CD14-positive monocyte (primary cell): ENCODE measurements at regions not wholly inside any gene's neighbourhood (a gene's known extent, or its start where the extent isn't known, plus 50 kb on each side); places are given as distances from the start of the nearest gene placed in this dataset.

Source experiments
- DNase-seq, 3 donors: peaks; one replicate each; pipeline ENCODE4 v3.0.0-alpha.2; 2011 to 2022
- H2AFZ ChIP-seq: 2 replicates; pipeline ENCODE4 v1.6.0; 2012; ENCODE audit warnings: mild to moderate bottlenecking, low read depth, low read length, inconsistent platforms; ENCODE audit not compliant: insufficient read depth, poor library complexity, severe bottlenecking
- H3K27ac ChIP-seq, 2 donors: 1 replicate in 1 of 2; 2 replicates in 1 of 2; pipeline ENCODE4 v1.5.1; 2012 to 2013; ENCODE audit warnings: low read length in 2 of 2, control low read depth in 1 of 2, inconsistent platforms in 1 of 2, low read depth in 1 of 2, mild to moderate bottlenecking in 1 of 2
- H3K27me3 ChIP-seq, 2 donors: one replicate each; pipeline versions ENCODE4 v1.6.0 to v1.6.1; 2011 to 2013; ENCODE audit warnings: low read length in 2 of 2; ENCODE audit not compliant: control insufficient read depth in 2 of 2, insufficient read depth in 2 of 2
- H3K36me3 ChIP-seq, 2 donors: replicated peaks in 1 of 2; 1 replicate in 1 of 2; 2 replicates in 1 of 2; pipeline versions ENCODE4 v1.5.1 to v1.6.1; 2012 to 2013; ENCODE audit warnings: low read length in 2 of 2, control low read depth in 1 of 2, inconsistent platforms in 1 of 2, mild to moderate bottlenecking in 1 of 2; ENCODE audit not compliant: insufficient read depth in 2 of 2, control insufficient read depth in 1 of 2
- H3K4me1 ChIP-seq, 2 donors: 1 replicate in 1 of 2; 2 replicates in 1 of 2; pipeline versions ENCODE4 v1.5.1 to v1.6.1; 2012 to 2013; ENCODE audit warnings: low read length in 2 of 2, control low read depth in 1 of 2, inconsistent platforms in 1 of 2, mild to moderate bottlenecking in 1 of 2, moderate library complexity in 1 of 2; ENCODE audit not compliant: insufficient read depth in 2 of 2, control insufficient read depth in 1 of 2
- H3K4me2 ChIP-seq: replicated peaks from 2 replicates; pipeline ENCODE3; 2012; ENCODE audit warnings: low read length, moderate library complexity, mild to moderate bottlenecking; ENCODE audit not compliant: poor library complexity, severe bottlenecking; ENCODE audit errors: extremely low read depth
- H3K4me3 ChIP-seq, 3 experiments: fragments of 200-600 bp in 1 of 3; sonication (generic) in 1 of 3; replicated peaks in 1 of 3; 1 replicate in 2 of 3; 2 replicates in 1 of 3; pipeline ENCODE4 v1.5.1; 2011 to 2013; ENCODE audit warnings: low read length in 3 of 3, mild to moderate bottlenecking in 3 of 3, control low read depth in 2 of 3, low read depth in 2 of 3, inconsistent platforms in 1 of 3, moderate library complexity in 1 of 3
- H3K79me2 ChIP-seq: 2 replicates; pipeline ENCODE4 v1.6.0; 2012; ENCODE audit warnings: mild to moderate bottlenecking, control low read depth, inconsistent platforms, low read length, moderate library complexity; ENCODE audit not compliant: insufficient read depth
- H3K9ac ChIP-seq: 2 replicates; pipeline ENCODE4 v1.6.0; 2017; ENCODE audit warnings: low read length, mild to moderate bottlenecking; ENCODE audit not compliant: insufficient read depth, poor library complexity, severe bottlenecking
- H3K9me3 ChIP-seq, 2 donors: replicated peaks in 1 of 2; 1 replicate in 1 of 2; 2 replicates in 1 of 2; pipeline versions ENCODE4 v1.5.1 to v1.6.1; 2012 to 2013; ENCODE audit warnings: low read length in 2 of 2, control low read depth in 1 of 2; ENCODE audit not compliant: control insufficient read depth in 1 of 2, insufficient read depth in 1 of 2
- H4K20me1 ChIP-seq: 2 replicates; pipeline ENCODE4 v1.6.0; 2012; ENCODE audit warnings: mild to moderate bottlenecking, low read length, control low read depth, moderate library complexity; ENCODE audit not compliant: insufficient read depth
- H3K27ac Mint-ChIP-seq, 7 donors: one replicate each; pipeline ENCODE4 v1.8.0; 2020; ENCODE audit warnings: mild to moderate bottlenecking in 7 of 7, mixed read lengths in 7 of 7, moderate library complexity in 6 of 7, inconsistent platforms in 2 of 7
- H3K27me3 Mint-ChIP-seq, 3 donors: one replicate each; pipeline ENCODE4 v1.8.0; 2021 to 2022; ENCODE audit warnings: low read depth in 3 of 3, mild to moderate bottlenecking in 3 of 3, mixed read lengths in 3 of 3, moderate library complexity in 3 of 3, inconsistent platforms in 1 of 3
- H3K36me3 Mint-ChIP-seq, 2 donors: one replicate each; pipeline ENCODE4 v1.8.0; 2020; ENCODE audit warnings: mixed read lengths in 2 of 2, inconsistent platforms in 1 of 2, mild to moderate bottlenecking in 1 of 2
- H3K4me1 Mint-ChIP-seq: one replicate; pipeline ENCODE4 v1.8.0; 2020; ENCODE audit warnings: mild to moderate bottlenecking, mixed read lengths
- H3K4me3 Mint-ChIP-seq, 2 donors: one replicate each; pipeline ENCODE4 v1.8.0; 2020; ENCODE audit warnings: mild to moderate bottlenecking in 2 of 2, mixed read lengths in 2 of 2, moderate library complexity in 1 of 2
- H3K9me3 Mint-ChIP-seq, 7 donors: one replicate each; pipeline ENCODE4 v1.8.0; 2020 to 2022; ENCODE audit warnings: mixed read lengths in 7 of 7, mild to moderate bottlenecking in 6 of 7, moderate library complexity in 6 of 7, inconsistent platforms in 2 of 7
- WGBS: methylation state at CpG from one replicate; pipeline ENCODE4 v1.1.5; 2013; ENCODE audit warnings: missing lambda C conversion rate; ENCODE audit not compliant: insufficient coverage; 5-methylcytosine and 5-hydroxymethylcytosine counted together
- intact Hi-C, 2 donors: fragments of 100-400 bp; cut with micrococcal nuclease; formaldehyde crosslinking; loops; one replicate each; pipeline versions ENCODE4 v1.15.0 to v1.15.1; 2023
- TF ChIP-seq, protein P1 (sequence below): fragments of 200-600 bp; IDR thresholded peaks from one replicate; pipeline ENCODE4 v1.8.0; 2022; ENCODE audit warnings: antibody characterized with exemption, mild to moderate bottlenecking

DNA sequence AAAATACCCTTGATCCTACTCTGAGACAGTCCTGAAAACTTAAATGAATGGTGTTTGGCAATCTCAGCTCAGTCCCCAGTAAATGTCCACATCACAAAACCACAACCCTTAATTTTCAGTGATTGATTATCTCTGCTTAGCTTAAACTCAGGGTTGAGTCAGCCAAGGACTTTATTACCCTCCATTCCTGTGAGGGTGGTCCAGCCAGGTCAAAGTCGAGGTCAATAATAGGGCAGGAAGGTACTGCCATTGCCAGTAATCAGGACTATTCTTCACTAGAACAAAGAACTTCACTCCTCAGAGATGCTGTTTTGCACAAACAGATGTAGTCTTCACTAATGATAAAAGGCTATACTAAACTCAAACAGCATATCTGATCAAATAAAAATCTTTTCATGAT is 499.4 kb downstream of the ISL1 start:
- Mint-ChIP-seq H3K27ac (no peak overlapping the region), H3K4me3 (no peak overlapping the region), H3K9me3 (peaks cover 0 to 7% (median 0%) of the 10 kb centered on the region in 7 donors), H3K4me1 (no peaks in the 10 kb centered on the region), H3K36me3 (no peaks in the 10 kb centered on the region), H3K27me3 (no peaks in the 10 kb centered on the region)
- no CpG with 5 or more reads among the region's 1 CpG for WGBS
- intact Hi-C loops, result no loop called here
- Histone ChIP-seq H2AFZ (no peak overlapping the region), H3K4me1 (no peaks in the 10 kb centered on the region), H3K9me3 (no peaks in the 10 kb centered on the region), H3K79me2 (no peaks in the 10 kb centered on the region), H3K27me3 (no peaks in the 10 kb centered on the region), H3K36me3 (no peaks in the 10 kb centered on the region), H3K4me2 (no peak overlapping the region), H4K20me1 (no peaks in the 10 kb centered on the region), H3K4me3 (no peak overlapping the region), H3K9ac (no peak overlapping the region), H3K27ac (no peak overlapping the region)
- DNase-seq, result no peak
- TF ChIP-seq, protein P1, sequence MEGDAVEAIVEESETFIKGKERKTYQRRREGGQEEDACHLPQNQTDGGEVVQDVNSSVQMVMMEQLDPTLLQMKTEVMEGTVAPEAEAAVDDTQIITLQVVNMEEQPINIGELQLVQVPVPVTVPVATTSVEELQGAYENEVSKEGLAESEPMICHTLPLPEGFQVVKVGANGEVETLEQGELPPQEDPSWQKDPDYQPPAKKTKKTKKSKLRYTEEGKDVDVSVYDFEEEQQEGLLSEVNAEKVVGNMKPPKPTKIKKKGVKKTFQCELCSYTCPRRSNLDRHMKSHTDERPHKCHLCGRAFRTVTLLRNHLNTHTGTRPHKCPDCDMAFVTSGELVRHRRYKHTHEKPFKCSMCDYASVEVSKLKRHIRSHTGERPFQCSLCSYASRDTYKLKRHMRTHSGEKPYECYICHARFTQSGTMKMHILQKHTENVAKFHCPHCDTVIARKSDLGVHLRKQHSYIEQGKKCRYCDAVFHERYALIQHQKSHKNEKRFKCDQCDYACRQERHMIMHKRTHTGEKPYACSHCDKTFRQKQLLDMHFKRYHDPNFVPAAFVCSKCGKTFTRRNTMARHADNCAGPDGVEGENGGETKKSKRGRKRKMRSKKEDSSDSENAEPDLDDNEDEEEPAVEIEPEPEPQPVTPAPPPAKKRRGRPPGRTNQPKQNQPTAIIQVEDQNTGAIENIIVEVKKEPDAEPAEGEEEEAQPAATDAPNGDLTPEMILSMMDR, result no peak

DNA sequence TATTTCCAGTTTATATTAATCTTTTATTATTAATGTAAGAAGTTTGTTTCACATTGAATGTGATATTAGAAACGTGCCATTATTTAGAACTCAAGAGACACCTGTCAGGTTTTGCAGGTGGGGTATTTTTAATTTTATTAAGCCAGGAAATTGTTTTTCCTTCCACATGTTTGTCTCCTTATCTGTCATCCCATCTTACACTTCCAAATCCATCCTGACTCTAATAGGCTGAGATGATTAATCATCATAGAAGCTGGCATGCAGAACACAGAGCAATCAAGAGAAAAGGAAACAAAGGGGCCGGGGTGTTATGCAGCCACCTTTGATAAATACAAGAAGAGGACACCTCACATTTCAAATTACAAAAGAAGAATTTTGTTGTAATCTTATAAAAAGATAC is 506.5 kb downstream of the ISL1 start:
- Histone ChIP-seq H3K4me3 (no peak overlapping the region), H3K79me2 (no peaks in the 10 kb centered on the region), H3K9ac (no peak overlapping the region), H3K4me2 (no peak overlapping the region), H2AFZ (no peak overlapping the region), H3K27me3 (no peaks in the 10 kb centered on the region), H3K36me3 (no peaks in the 10 kb centered on the region), H3K4me1 (no peaks in the 10 kb centered on the region), H3K27ac (no peak overlapping the region), H4K20me1 (no peaks in the 10 kb centered on the region), H3K9me3 (no peaks in the 10 kb centered on the region)
- Mint-ChIP-seq H3K36me3 (no peaks in the 10 kb centered on the region), H3K27ac (no peak overlapping the region), H3K27me3 (peaks cover 0 to 1% (median 1%) of the 10 kb centered on the region in 3 donors), H3K9me3 (peaks cover 0 to 5% (median 0%) of the 10 kb centered on the region in 7 donors), H3K4me1 (no peaks in the 10 kb centered on the region), H3K4me3 (no peak overlapping the region)
- intact Hi-C loops, result no loop called here
- DNase-seq, result no peak
- no CpG with 5 or more reads among the region's 2 CpGs for WGBS
- TF ChIP-seq, protein P1, result no peak
